GM12878 (cell line): ENCODE measurements at regions not wholly inside any gene's neighbourhood (a gene's known extent, or its start where the extent isn't known, plus 50 kb on each side); places are given as distances from the start of the nearest gene placed in this dataset.

ENCODE experiments used
- ATAC-seq: fragments of 200-7000 bp; cut with Tn5 transposase; 3 replicates; pipeline ENCODE4 v1.9.1; 2020; ENCODE audit warnings: mild to moderate bottlenecking, moderate library complexity
- BruUV-seq: library from RNA; stranded (reverse); fragments of 400-500 nt; replicated peaks from 2 replicates; lab custom pipeline; 2021; lab: Mats Ljungman, UMichigan
- CTCF ChIA-PET: fragments of 300-600 bp; sonication (Branson Sonifier 250); formaldehyde crosslinking; extraction: SDS; loops from one replicate; lab custom pipeline; 2021; ENCODE audit warnings: inconsistent platforms; lab: Yijun Ruan, JAX
- POLR2A ChIA-PET: fragments of 350-600 bp; formaldehyde crosslinking; extraction: SDS; loops from one replicate; lab custom pipeline; 2021; ENCODE audit warnings: inconsistent platforms; lab: Charles Lee
- RAD21 ChIA-PET: fragments of 300-600 bp; sonication (Branson Sonifier 250); formaldehyde crosslinking; loops from one replicate; lab custom pipeline; 2023; ENCODE audit warnings: antibody characterized with exemption; ENCODE audit not compliant: unreplicated experiment; lab: Charles Lee
- SMC1A ChIA-PET: fragments of 300-600 bp; sonication (Branson Sonifier 250); formaldehyde crosslinking; loops from one replicate; lab custom pipeline; 2023; ENCODE audit not compliant: unreplicated experiment, uncharacterized antibody; lab: Charles Lee
- DNase-seq: peaks from one replicate; pipeline ENCODE4 v3.0.0-alpha.2; 2011; ENCODE audit warnings: low read depth, low spot score
- FAIRE-seq: peaks from 3 replicates; lab custom pipeline; 2011; peaks lifted over from hg19 to GRCh38; lab: Jason Lieb, UNC
- H2AFZ ChIP-seq: 2 replicates; pipeline ENCODE4 v1.6.0; 2011; ENCODE audit warnings: low read depth, low read length, control low read depth; ENCODE audit not compliant: control insufficient read depth
- H3K27ac ChIP-seq: 2 replicates; pipeline ENCODE4 v1.5.1; 2011; ENCODE audit warnings: control low read depth; ENCODE audit not compliant: control insufficient read depth, insufficient read depth
- H3K27me3 ChIP-seq, 2 experiments: replicated peaks in 1 of 2; 2 replicates each; pipeline versions ENCODE4 v1.6.0 to v1.6.1; 2011; ENCODE audit warnings: low read length in 1 of 2; ENCODE audit not compliant: control insufficient read depth in 2 of 2, insufficient read depth in 2 of 2
- H3K36me3 ChIP-seq, 2 experiments: 2 replicates each; pipeline ENCODE4 v1.5.1; 2011; ENCODE audit warnings: low read length in 1 of 2; ENCODE audit not compliant: control insufficient read depth in 2 of 2, insufficient read depth in 2 of 2
- H3K4me1 ChIP-seq: 2 replicates; pipeline ENCODE4 v1.6.1; 2011; ENCODE audit warnings: mild to moderate bottlenecking, low read length, moderate library complexity, mixed read lengths; ENCODE audit not compliant: control insufficient read depth, insufficient read depth
- H3K4me2 ChIP-seq: 2 replicates; pipeline ENCODE4 v1.6.0; 2011; ENCODE audit warnings: control low read depth; ENCODE audit not compliant: control insufficient read depth, insufficient read depth
- H3K4me3 ChIP-seq: fragments of 200-600 bp; sonication (generic); 2 replicates; pipeline ENCODE4 v1.5.1; 2016
- H3K79me2 ChIP-seq: 2 replicates; pipeline ENCODE4 v1.6.0; 2011; ENCODE audit warnings: low read length; ENCODE audit not compliant: control insufficient read depth, insufficient read depth
- H3K9ac ChIP-seq: 2 replicates; pipeline ENCODE4 v1.8.0; 2011; ENCODE audit warnings: low read length, control low read depth, mixed read lengths; ENCODE audit not compliant: control insufficient read depth, insufficient read depth
- H3K9me3 ChIP-seq: replicated peaks from 3 replicates; pipeline ENCODE4 v1.5.1; 2011; ENCODE audit warnings: mild to moderate bottlenecking, low read length; ENCODE audit not compliant: control insufficient read depth, insufficient read depth
- H4K20me1 ChIP-seq: 2 replicates; pipeline ENCODE4 v1.6.0; 2011; ENCODE audit not compliant: control insufficient read depth, insufficient read depth
- BCL11A ChIP-seq: IDR thresholded peaks from 2 replicates; pipeline ENCODE4 v1.6.1; 2011; ENCODE audit warnings: low read depth, low read length
- BCLAF1 ChIP-seq: fragments of 450-650 bp; IDR thresholded peaks from 2 replicates; pipeline ENCODE4 v1.6.1; 2017; ENCODE audit warnings: antibody characterized with exemption, mild to moderate bottlenecking, moderate library complexity
- BHLHE40 ChIP-seq, 2 experiments: fragments of 450-650 bp in 1 of 2; IDR thresholded peaks; 2 replicates each; pipeline ENCODE4 v1.6.1; 2011 to 2017; ENCODE audit warnings: low read depth in 2 of 2, borderline replicate concordance in 1 of 2, improper control_type of control experiment in 1 of 2, low read length in 1 of 2, mild to moderate bottlenecking in 1 of 2
- EGR1 ChIP-seq, 2 experiments: IDR thresholded peaks; 1 replicate in 1 of 2; 2 replicates in 1 of 2; pipeline ENCODE4 v1.6.1; 2011 to 2012; ENCODE audit warnings: low read depth in 2 of 2, low read length in 2 of 2, borderline replicate concordance in 1 of 2, mild to moderate bottlenecking in 1 of 2, moderate library complexity in 1 of 2
- ESRRA ChIP-seq: IDR thresholded peaks from 2 replicates; pipeline ENCODE4 v1.6.1; 2012; ENCODE audit warnings: mild to moderate bottlenecking, low read length, improper control_type of control experiment
- FOS ChIP-seq: IDR thresholded peaks from 3 replicates; pipeline ENCODE4 v1.6.1; 2011; ENCODE audit warnings: borderline replicate concordance; ENCODE audit not compliant: insufficient read length; ENCODE audit errors: extremely low read depth
- LARP7 ChIP-seq: fragments of 450-650 bp; IDR thresholded peaks from 2 replicates; pipeline ENCODE4 v1.6.1; 2017; ENCODE audit warnings: mild to moderate bottlenecking
- PAX5 ChIP-seq: IDR thresholded peaks from 2 replicates; pipeline ENCODE4 v1.6.1; 2011; ENCODE audit warnings: low read depth, low read length, borderline replicate concordance
- RCOR1 ChIP-seq: conservative IDR thresholded peaks from 2 replicates; pipeline ENCODE4 v1.6.1; 2012; ENCODE audit warnings: low read depth, low read length, improper control_type of control experiment
- RUNX3 ChIP-seq: IDR thresholded peaks from 2 replicates; pipeline ENCODE4 v1.6.1; 2012; ENCODE audit warnings: low read length, inconsistent platforms
- STAT1 ChIP-seq: fragments of 450-650 bp; conservative IDR thresholded peaks from 2 replicates; pipeline ENCODE4 v1.6.1; 2014; ENCODE audit warnings: antibody characterized with exemption, mild to moderate bottlenecking
- TAF1 ChIP-seq: IDR thresholded peaks from 2 replicates; pipeline ENCODE4 v1.6.1; 2011; ENCODE audit warnings: mild to moderate bottlenecking, low read depth, low read length, borderline replicate concordance
- WGBS: methylation state at CpG from one replicate; pipeline ENCODE4 v1.1.6; 2016; ENCODE audit warnings: low lambda C conversion rate; ENCODE audit not compliant: insufficient replicate concordance, insufficient coverage; ENCODE audit errors: missing lambda C conversion rate; 5-methylcytosine and 5-hydroxymethylcytosine counted together
- in situ Hi-C: fragments of 300-500 bp; cut with MboI; formaldehyde crosslinking; loops from 9 replicates; pipeline ENCODE4 v1.14.3; 2018; ENCODE audit warnings: mixed read lengths
- intact Hi-C: fragments of 100-400 bp; cut with micrococcal nuclease; formaldehyde crosslinking; loops from one replicate; pipeline ENCODE4 v1.14.2; 2022; ENCODE audit not compliant: unreplicated experiment
- TF ChIP-seq, protein P1 (sequence below): IDR thresholded peaks from 2 replicates; pipeline ENCODE4 v1.6.1; 2012; ENCODE audit warnings: low read length, inconsistent platforms

DNA sequence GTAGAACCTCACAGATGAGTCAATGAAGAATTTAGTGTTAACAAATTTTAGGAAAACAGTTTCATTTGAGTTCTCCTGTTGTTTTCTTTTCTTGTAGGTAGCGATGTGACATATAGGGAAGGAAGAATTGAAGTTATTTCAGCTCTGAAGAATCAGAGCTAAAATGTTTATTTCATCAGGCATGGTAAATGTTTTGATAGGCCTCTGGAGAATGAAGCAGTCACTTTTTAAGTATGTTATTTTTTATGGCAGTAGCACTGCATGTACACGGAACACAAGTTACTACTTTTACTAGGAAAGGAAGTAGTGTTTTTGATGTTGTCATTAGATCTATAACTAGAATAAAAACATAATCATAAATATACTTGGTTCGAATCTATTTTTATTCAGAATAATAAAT lies 1357.3 kb upstream of the CITED2 start:
- intact Hi-C loops, result no loop called here
- Histone ChIP-seq H3K4me3 (no peak overlapping the region), H3K4me2 (no peak overlapping the region), H3K4me1 (no peaks in the 10 kb centered on the region), H3K79me2 (no peaks in the 10 kb centered on the region), H3K36me3 (no peaks in the 10 kb centered on the region), H2AFZ (no peak overlapping the region), H3K9ac (no peak overlapping the region), H3K27me3 (no peaks in the 10 kb centered on the region), H3K9me3 (no peaks in the 10 kb centered on the region), H4K20me1 (no peaks in the 10 kb centered on the region), H3K27ac (no peak overlapping the region)
- in situ Hi-C loops, result no loop called here
- WGBS, result 46% methylated on average over 3 of the region's 3 CpGs
- FAIRE-seq, result no peak
- ChIA-PET SMC1A (no interaction called here), RAD21 (no interaction called here), POLR2A (no interaction called here), CTCF (no interaction called here)
- ATAC-seq, result no peak
- TF ChIP-seq RCOR1 (no peak), ESRRA (no peak), BHLHE40 (IDR thresholded peaks at IDR 0.05; ENCODE audit: borderline replicate concordance in 1 of 2, low read depth in 2 of 2, low read length in 1 of 2) (no peak), STAT1 (no peak), LARP7 (no peak), FOS (no peak), BCLAF1 (no peak), PAX5 (no peak), EGR1 (IDR thresholded peaks at IDR 0.05; ENCODE audit: borderline replicate concordance in 1 of 2, low read depth in 2 of 2, low read length in 2 of 2) (no peak), RUNX3 (no peak), BCL11A (no peak), TAF1 (no peak)
- TF ChIP-seq, protein P1, sequence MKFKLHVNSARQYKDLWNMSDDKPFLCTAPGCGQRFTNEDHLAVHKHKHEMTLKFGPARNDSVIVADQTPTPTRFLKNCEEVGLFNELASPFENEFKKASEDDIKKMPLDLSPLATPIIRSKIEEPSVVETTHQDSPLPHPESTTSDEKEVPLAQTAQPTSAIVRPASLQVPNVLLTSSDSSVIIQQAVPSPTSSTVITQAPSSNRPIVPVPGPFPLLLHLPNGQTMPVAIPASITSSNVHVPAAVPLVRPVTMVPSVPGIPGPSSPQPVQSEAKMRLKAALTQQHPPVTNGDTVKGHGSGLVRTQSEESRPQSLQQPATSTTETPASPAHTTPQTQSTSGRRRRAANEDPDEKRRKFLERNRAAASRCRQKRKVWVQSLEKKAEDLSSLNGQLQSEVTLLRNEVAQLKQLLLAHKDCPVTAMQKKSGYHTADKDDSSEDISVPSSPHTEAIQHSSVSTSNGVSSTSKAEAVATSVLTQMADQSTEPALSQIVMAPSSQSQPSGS, result no peak
- no peak for DNase-seq
- no TSS peak for BruUV-seq
